PFSK-1 (cell line): ENCODE measurements at regions not wholly inside any gene's neighbourhood (a gene's known extent, or its start where the extent isn't known, plus 50 kb on each side); places are given as distances from the start of the nearest gene placed in this dataset.

ENCODE experiments used
- FOXP2 ChIP-seq: optimal IDR thresholded peaks from 2 replicates; pipeline ENCODE3; 2011; ENCODE audit warnings: borderline replicate concordance, control low read depth, inconsistent platforms; ENCODE audit not compliant: insufficient read depth; ENCODE audit errors: extremely low read length, extremely low read depth
- POLR2AphosphoS5 ChIP-seq: IDR thresholded peaks from 2 replicates; pipeline ENCODE4 v1.6.1; 2012; ENCODE audit warnings: low read depth, mild to moderate bottlenecking, control low read depth, low read length, moderate library complexity
- TF ChIP-seq, protein P1 (sequence below), 2 experiments: IDR thresholded peaks; 2 replicates each; pipeline versions ENCODE4 v1.6.1 to v1.8.0; 2011 to 2012; ENCODE audit warnings: low read depth in 2 of 2, low read length in 2 of 2, control low read depth in 1 of 2, inconsistent platforms in 1 of 2, mild to moderate bottlenecking in 1 of 2, moderate library complexity in 1 of 2; ENCODE audit not compliant: insufficient read depth in 1 of 2

DNA sequence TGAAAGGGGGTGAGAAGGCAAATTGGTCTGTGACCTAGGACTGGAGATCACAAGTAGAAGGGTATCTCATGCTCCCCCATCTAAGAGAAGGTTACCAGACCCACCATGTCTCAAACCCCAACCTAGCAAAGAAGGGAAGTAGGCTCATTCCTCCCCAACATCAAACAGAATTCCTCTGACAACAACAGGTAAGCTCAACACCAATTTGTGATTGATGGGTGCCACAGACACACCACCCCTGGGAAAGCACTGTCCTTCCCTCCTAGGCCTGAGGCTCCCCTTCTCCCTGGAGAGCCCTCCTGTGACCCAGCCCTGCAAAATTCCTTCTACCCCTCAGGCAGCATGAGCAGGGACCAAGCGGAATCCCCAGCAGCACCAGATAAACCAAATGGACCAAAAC is 154.3 kb downstream of the BUD13 start:
- TF ChIP-seq POLR2AphosphoS5 (no peak), FOXP2 (no peak)
- TF ChIP-seq, protein P1, sequence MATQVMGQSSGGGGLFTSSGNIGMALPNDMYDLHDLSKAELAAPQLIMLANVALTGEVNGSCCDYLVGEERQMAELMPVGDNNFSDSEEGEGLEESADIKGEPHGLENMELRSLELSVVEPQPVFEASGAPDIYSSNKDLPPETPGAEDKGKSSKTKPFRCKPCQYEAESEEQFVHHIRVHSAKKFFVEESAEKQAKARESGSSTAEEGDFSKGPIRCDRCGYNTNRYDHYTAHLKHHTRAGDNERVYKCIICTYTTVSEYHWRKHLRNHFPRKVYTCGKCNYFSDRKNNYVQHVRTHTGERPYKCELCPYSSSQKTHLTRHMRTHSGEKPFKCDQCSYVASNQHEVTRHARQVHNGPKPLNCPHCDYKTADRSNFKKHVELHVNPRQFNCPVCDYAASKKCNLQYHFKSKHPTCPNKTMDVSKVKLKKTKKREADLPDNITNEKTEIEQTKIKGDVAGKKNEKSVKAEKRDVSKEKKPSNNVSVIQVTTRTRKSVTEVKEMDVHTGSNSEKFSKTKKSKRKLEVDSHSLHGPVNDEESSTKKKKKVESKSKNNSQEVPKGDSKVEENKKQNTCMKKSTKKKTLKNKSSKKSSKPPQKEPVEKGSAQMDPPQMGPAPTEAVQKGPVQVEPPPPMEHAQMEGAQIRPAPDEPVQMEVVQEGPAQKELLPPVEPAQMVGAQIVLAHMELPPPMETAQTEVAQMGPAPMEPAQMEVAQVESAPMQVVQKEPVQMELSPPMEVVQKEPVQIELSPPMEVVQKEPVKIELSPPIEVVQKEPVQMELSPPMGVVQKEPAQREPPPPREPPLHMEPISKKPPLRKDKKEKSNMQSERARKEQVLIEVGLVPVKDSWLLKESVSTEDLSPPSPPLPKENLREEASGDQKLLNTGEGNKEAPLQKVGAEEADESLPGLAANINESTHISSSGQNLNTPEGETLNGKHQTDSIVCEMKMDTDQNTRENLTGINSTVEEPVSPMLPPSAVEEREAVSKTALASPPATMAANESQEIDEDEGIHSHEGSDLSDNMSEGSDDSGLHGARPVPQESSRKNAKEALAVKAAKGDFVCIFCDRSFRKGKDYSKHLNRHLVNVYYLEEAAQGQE (IDR thresholded peaks at IDR 0.05; ENCODE audit: insufficient read depth in 1 of 2, low read depth in 2 of 2, low read length in 2 of 2), result no peak
